ENCODE measurements at regions not wholly inside any gene's neighbourhood (a gene's known extent, or its start where the extent isn't known, plus 50 kb on each side); places are given as distances from the start of the nearest gene placed in this dataset.

DNA sequence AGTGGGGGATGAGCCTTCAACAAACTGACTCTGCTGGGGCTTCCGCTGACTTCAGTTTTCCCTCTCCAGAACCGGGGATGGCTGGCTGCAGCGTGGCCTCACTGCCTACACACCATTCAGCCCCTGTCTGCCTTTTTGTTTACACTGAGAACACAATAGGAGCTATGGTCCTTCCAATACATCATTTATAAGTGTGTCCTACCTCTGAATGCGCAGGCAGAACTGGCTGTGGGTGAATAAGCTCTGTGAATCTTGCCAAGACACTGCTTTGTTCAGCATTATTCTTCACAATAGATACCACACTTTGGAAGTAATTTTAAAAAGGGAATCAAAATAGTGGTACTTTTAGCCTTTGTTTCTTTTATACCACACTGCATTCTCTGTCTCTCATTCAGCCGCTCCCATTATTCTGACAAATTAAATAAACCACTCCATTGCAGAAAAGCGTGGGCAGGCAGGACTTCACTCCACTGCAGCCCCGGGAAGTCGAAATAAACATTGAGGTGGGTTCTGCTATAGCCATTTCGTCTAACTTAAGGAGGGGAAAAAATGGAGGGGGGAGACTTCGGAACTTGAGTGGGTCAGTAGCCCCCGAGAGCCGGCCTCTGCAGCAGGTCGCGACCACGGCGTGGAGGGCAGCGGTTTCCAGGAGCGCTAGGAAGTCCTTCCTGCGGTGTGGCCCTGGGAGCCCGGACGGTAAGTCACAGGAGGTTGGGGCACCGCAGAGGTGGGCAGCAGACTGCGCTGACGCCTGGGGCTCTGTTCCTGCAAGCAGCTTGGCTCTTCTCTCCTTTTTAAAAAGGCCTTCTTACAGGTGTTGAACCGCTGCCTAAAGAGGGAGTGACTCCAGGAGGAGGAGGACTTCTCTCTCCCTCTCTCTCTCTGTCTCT, 94.8 kb upstream of the SOX1 start:
- no peak for DNase-seq

- DNase-seq, result no peak
These were observed 93.8 kb upstream of the SOX1 start for GRCh38 chr13:111973186-111973585.

GRCh38 chr13:111973605-111974340, 93.2 kb upstream of the SOX1 start:
- DNase-seq, result no peak

GRCh38 chr13:111974341-111974640, 92.7 kb upstream of the SOX1 start:
- no peak for DNase-seq

GRCh38 chr13:111975539-111976473, 91.1 kb upstream of the SOX1 start:
- no peak for DNase-seq

- no peak for DNase-seq
These were observed 90.3 kb upstream of the SOX1 start for GRCh38 chr13:111976474-111977178.

- DNase-seq, result no peak
These were observed 89.8 kb upstream of the SOX1 start for GRCh38 chr13:111977179-111977506.

GRCh38 chr13:111978546-111978945, 88.4 kb upstream of the SOX1 start:
- DNase-seq, result no peak

DNA sequence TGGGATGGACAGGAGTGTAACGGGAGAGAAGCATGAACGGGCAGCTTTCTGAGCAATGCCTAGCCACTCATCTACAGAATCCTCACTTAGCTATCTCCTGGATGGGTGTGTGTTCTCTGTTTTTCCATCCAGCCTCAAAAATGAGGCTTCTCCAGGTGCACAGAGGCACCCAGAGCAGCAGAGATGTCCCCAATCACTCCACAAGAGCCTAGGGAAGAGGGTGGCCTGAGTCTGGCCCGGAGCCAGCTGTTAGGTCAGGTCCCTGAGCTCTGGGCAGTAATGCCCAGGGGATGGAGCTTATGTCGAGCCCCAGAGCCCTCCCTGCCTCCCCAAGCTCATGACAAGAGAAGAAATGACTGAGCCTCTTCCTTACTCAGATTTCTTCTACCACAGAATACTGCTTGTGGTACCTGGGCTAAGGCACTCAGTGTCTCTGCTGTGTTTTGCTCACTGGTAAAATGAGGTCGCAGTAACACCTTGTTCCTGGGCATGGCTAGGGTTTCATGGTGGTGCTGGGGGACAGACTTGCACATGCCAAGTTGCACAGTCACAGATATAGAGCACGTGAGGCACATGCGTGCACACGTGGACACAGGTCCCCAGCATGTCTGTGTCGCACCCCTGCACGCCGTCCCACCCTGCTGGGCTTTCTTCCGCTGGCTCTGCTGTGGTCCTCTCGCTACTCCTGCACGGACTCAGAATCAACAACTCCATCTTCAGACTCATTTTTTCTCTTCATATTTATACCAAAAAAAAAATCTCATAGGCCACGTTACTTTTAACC, 86.6 kb upstream of the SOX1 start:
- no peak for DNase-seq

- no peak for DNase-seq
These were observed 85.9 kb upstream of the SOX1 start for GRCh38 chr13:111981006-111981405.

DNA sequence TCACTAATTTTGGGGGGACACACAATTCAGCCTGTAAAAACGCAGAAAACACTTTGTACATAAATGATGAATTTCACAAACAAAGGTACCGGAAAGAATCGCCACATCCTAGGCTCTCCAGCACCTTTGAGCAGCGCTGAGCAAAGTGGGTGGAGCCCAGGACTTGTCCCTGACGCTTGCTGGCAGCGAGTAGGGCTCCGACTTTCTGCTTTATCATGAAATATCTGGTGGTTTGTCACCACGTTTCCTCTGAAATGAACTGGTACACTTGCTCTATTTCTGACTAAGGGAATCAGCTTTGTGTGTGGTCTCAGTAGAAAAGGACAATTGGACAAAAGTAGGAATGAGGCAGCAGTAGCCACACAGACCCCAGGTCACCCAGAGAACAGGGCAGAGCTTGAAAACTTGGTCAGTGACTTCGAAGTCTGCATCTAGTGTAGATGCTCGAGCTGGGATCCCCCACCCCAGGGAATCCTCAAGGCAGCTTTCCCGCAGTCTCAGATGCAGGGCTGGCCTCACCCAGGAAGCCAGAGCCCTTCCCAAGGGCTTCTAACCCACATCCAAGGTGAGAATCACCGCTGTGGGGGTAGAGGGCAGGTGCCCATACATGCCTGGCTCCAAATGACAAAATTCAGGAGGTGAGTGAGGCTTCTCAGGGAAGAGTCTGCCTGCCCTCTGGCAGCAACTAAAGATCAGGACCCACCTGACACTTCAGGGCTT, 85.3 kb upstream of the SOX1 start:
- DNase-seq, result no peak

- no peak for DNase-seq
These were observed 82.6 kb upstream of the SOX1 start for GRCh38 chr13:111984349-111984748.

- no peak for DNase-seq
These were observed 76.6 kb upstream of the SOX1 start for GRCh38 chr13:111990362-111990761.

DNA sequence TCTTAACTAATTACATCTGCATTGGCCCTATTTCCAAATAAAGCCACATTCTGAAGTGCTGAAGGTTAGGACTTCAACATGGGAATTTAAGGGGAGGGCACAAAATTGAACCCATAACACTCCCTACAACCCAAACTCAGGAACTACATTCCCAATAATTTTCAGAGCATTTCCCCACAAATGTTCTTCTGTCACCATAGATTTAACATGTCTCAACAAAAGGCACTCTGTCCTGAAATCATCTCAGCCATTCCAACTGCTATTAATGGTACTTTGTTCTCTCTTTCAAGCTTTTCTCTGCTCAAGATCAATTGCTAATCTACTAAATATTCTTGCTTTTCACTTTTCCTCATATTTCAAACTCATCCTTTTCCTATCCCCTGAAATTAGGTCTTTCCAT, 74.0 kb upstream of the SOX1 start:
- no peak for DNase-seq

DNA sequence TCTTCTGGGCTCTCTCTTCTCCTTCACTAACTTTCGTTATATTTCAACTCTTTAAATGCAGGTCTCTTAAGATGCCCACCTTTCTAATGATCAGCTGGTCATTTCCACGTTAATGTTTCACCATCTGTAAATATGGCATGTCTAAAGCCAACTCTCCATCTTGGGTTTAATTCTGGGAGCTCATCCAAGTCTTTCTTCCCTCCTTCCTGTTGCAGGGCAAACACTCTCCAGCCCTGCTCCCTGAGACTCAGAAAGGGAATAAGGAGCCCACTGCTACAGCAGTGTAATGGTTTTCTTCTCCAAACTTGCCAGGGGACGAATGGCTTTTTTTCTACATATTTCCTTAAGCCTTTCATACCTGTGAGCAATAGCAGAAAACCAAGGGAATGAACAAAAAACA, 73.3 kb upstream of the SOX1 start:
- no peak for DNase-seq

- no peak for DNase-seq
These were observed 72.4 kb upstream of the SOX1 start for GRCh38 chr13:111994578-111994977.

- no peak for DNase-seq
These were observed 67.6 kb upstream of the SOX1 start for GRCh38 chr13:111999352-111999751.

DNA sequence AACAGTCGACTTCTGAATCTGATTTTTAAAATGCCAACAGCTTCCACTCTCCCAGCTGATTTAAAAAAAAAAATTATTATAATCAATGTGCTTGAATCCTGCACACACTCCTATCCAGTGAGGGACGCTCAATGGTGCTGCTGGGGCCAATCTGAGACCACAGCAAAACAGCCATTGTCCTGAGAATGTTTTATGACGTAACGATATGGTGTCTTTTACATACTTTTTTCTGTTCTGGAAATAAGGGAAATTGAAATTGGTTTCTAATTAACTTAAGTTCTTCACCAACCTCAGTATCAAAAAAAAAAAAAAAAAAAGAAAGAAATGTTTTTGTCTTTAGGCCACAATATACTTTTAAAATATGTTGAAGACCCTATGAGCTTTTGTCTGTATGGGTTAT, 66.1 kb upstream of the SOX1 start:
- no peak for DNase-seq

- no peak for DNase-seq
These were observed 65.4 kb upstream of the SOX1 start for GRCh38 chr13:112001571-112001970.

GRCh38 chr13:112003396-112003795, 63.6 kb upstream of the SOX1 start:
- no peak for DNase-seq

DNA sequence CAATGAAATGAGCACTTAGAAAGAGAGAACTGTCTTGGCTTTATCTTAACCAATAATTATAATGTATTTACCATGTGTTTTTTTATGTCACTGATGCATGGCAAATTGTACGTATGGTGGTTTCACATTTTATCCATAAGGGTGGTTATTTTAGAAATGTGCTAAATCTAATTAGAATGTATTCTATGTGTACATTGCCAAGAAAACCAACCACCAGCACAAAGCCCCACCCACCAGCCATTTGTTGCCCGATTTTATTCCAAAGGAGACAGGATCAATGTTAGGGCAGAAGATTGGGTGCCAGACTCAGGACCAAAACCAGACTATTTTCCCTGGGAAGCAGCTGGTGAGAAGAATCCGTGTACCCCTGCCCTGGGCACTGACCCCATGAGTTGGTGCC, 63.0 kb upstream of the SOX1 start:
- no peak for DNase-seq

All from NCI-H2171 treated with DMSO at 0.1 percent for 48 hours (cell line).